SKM-1 (cell line): ENCODE measurements at regions not wholly inside any gene's neighbourhood (a gene's known extent, or its start where the extent isn't known, plus 50 kb on each side); places are given as distances from the start of the nearest gene placed in this dataset.
A peak's percentile ranks its signal among the peaks of the same experiment; 100 is the strongest.

ENCODE experiments used
- DNase-seq: peaks from one replicate; lab custom pipeline; 2025; ENCODE audit not compliant: unreplicated experiment; lab: John Stamatoyannopoulos, UW

GRCh38 chr9:28781481-28781880 is 1208.2 kb upstream of the C9orf72 start:
- DNase-seq: no peak

DNA sequence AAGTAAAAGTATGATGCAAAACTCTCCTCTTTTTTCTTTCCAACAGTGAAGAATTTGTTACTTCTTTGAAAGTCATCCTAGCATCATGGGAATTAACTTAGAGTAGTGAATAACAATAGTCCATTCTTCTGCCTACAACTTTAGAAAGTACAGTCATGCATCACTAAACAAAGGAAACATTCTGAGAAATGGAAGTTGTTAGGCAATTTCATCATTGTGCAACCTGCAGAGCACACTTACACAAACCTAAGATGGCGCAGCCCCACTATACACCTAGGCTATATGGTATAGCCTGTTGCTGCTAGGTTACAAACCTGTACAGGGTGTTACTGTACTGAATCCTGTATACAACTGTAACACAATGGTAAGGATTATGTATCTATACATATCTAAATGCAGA is 1209.3 kb upstream of the C9orf72 start:
- peak; percentile 16 for DNase-seq

- no peak for DNase-seq
These were observed 1219.4 kb upstream of the C9orf72 start for GRCh38 chr9:28792716-28793115.

DNA sequence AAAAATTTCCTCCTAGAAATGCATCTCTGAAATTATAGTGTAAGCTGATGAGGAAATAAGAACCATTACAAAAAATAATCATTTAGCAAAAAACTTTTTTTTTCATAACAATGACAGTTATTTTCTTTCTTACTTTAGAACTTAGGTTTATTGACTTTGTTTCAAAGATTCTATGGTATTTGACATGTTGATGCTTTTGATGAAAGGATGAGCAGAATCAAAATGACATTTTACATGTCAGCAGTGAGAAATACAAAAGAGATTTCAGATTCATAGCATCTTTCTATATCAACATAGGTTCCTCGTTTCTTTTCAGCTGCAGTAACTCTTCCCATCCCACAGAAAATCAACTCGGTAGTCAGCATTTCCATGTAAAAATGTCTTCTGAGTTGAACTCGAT is 1226.6 kb upstream of the C9orf72 start:
- DNase-seq: no peak

GRCh38 chr9:28801144-28801799 is 1228.0 kb upstream of the C9orf72 start:
- no peak for DNase-seq

DNA sequence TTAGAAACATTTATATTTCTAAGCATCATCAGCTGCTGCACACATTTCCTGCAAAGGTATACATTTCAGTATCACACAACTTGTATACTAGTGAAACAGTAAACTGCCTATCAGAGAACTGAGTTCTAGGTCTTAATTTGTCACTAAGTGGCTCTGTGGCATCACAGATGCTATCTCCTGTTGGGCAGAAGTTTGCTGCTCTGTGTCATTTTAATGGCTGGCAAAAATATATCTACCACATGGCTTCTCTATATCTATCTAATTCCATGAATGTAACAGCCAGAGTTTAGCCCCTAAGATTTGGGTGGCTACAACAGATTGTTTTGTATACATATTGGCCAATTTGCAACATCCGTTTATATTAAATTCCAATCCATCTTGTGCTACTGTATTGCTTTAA is 1231.9 kb upstream of the C9orf72 start:
- DNase-seq: no peak

- DNase-seq: no peak
These were observed 1234.8 kb upstream of the C9orf72 start for GRCh38 chr9:28808042-28808441.

- DNase-seq: no peak
These were observed 1237.3 kb upstream of the C9orf72 start for GRCh38 chr9:28810388-28811075.

DNA sequence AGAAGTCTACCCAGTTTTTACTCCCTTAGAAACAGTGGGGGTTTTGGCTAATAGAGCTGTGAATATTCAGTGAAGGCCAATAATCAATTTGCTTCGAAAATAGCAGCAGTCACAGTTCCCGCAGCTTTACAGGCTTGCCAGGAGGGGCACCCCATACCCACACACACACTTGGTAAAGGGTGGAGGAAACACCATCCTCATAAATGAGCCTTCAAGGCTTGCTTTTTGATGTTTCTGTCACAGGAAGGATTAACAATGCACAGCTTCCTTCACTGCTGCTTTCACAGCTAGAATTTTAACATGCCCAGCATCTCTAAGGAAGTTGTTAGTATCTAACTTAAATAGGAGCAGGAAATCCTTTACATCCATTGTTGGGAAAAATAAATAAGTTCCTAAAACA is 1247.5 kb upstream of the C9orf72 start:
- DNase-seq: no peak

DNA sequence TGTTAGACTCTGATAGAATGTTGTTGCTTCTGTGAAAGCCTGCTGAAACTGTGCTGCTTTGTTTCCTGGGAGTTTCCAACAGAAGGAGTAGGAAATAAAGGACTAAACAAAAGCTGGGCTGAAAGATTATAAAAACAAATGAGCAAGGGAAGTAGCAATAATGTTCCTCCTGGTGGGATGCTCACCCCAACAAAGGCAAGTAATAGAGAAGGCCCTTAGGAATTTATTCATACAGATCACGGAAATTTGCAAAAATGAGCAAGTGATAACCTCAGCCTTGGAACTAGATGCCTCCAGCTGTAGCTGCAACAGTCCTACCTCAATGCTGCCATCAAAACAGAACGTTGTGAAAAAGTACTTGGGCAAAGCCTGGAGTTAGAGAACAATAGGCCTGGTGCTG is 1248.0 kb upstream of the C9orf72 start:
- no peak for DNase-seq

- no peak for DNase-seq
These were observed 1251.2 kb upstream of the C9orf72 start for GRCh38 chr9:28824432-28824963.

DNA sequence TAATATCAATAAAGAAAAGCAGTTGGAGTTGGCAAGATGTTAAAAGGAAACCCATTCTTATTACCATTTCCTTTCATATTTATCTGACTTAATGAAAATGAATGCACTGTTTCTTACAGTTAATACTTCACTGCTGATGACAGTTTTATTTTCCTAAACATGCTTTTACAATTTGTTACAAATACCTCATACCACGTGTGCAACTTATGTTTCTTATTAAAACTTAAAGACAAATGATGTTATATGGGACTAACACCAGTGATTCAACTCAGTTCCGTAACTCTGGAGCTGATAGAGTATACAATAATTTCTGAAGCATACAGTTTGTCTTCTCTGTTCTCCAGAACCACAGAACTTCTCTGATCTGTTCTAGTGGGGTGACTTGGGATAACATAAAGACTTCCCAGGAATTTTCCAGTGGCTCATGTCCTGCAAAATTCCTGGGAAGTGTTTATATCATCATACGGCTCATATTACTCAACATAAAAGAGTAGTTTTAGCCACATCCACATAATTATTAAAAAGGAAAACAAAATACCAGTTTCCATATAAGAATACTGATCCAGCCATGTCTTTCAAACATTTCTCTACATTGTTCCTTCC is 1259.0 kb upstream of the C9orf72 start:
- no peak for DNase-seq

DNA sequence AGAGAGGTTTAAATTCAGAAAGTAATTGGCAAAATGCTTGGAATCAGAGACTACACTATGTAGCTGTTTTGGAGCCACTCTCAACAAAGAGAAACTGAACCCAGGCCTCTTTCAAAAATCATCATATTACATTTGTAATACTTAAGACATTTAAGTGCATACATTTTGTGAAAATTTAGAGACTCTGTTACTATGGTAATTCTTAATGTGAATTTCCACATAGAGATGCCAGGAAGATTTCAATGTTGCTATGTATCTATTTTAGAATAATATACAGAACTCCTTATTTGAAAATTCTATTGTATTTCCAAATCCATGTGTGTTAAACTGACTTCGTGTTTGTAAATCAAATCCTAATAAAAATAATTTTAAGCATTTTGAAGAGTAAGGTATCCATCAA is 1260.9 kb upstream of the C9orf72 start:
- DNase-seq: no peak

DNA sequence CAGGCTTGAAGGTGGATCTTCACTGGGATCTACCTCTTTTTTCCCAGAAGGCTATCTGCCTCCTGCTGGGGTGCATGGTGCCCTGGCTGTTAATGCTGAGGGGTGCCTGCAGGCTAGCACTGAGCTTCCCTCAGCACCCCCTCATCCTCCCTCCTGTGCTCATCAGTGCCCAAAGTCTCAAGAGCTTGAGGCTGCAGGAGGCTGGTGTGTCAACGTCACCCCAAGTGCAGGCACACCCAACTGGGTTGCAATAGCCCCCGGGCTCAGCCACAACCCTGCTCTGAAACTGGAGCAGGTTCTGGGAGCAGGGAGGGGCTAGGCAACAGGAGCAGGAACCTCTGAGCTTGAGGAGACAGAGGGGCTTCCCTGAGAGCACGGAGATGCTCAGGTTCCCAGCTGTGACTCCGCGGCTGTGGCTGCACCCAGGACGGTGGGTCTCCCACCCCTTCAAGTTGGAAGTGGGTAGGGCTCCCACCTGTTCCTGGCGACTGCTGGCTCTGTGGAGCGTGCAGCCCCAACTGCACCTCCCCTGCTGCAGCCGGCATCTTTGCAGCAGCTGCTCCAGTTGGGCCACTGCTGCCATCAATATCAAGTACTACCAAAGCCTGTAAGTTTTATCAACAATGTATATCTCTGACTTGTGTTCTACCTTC is 1266.6 kb upstream of the C9orf72 start:
- DNase-seq: no peak

- DNase-seq: no peak
These were observed 1268.5 kb upstream of the C9orf72 start for GRCh38 chr9:28841775-28842174.

DNA sequence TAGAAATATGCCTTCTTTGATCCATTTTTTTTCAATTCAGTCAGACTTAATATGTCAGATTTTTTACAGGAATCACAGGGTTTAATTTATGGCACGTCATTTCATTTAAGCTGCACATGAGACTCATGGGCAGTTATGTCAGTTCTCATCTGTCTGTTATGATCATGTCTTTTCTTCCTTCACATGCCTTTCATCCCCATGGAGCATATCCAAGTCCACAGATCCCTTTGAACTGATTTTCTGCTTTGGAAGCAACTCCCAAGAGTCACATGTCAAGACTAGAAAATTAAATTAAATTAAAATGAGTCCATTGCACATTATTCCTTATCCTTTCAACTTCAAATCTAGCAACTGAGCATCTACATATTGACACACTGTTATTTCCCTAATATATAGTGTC is 1274.0 kb upstream of the C9orf72 start:
- no peak for DNase-seq

DNA sequence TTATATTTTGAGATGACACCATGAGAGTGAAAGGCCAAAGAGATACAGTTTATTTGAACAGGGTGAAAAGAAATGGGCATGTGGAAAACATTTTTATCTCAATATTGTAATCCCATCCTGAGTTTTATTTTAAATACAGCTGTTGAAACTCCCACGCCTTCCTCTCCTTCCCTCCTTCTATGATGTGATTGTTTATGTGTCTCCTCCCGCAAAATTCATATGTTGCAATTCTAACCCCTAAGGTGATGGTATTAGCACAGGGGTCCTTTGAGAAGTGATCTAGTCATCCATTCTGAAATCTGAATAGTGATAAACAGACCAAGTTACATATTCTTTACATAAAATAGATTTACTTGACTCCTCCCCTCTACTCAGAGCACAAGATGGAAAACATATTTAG is 1275.4 kb upstream of the C9orf72 start:
- no peak for DNase-seq

DNA sequence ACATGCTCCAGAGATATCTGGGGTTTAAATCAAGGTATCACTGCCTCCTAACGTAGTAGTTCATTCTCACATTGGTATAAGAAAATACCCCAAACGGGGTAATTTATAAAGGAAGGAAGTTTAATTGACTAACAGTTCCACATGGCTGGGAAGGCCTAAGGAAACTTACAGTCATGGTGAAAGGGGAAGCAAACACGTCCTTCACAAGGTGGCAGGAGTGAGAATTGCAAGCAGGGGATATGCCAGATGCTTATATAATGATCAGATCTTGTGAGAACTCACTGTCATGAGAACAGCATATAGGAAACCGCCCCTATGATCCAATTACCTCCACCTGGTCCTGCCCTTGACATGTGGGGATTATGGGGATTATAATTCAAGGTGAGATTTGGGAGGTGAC is 1280.2 kb upstream of the C9orf72 start:
- DNase-seq: no peak

DNA sequence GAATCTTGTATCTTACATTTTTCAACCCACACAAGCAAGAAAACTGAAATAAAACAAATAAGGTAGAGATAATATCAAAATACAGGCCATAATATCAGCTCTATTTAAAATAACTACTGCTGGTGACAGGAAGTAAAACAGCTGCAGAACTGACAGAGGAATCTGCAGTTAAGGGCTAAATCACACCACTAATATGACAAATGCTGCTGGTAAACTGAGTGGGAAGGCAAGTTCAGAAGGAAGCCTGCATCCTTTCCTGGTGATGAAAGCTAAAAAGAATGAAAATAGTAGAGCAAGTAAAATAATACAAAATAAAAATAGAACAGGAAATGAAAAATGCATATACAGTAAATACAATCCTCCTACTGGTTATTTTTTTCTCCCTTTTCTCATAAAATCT is 1293.7 kb upstream of the C9orf72 start:
- no peak for DNase-seq

DNA sequence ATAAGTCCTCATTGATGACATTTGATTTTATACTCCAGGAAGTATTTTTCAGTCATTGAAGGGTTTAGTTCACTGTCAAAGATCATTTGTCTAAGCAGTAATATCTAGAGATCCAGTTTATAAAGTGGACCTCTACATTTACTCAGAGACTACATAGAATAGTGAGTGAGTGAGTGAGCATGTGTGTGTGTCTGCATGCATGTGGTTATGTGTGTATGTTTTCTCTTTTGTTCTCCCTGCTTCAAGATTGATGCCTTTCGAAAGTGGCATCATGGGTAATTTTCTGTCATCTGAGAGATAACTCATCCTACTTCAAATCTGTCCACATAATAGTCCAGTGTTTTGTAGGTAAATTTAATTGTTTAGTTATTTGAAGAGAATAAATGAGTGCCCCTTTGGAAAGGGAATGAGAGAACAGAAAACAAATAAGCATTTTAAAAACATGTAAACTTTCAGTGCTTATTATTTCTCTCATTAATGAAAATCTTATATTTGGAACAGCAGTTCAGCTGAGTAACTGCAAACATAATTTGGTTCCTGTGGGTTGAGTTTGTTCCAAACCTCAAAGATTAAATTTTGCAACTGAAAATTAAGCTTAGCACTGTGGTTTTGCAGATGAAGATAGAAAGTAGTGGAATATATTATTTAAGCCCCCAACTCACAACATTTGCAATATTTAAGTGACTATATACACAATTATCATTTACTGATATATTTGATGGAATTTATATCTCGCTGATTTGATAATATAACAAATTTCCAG is 1295.1 kb upstream of the C9orf72 start:
- no peak for DNase-seq

GRCh38 chr9:28882529-28882928 is 1309.2 kb upstream of the C9orf72 start:
- no peak for DNase-seq
